DOHH2 (cell line): ENCODE measurements at regions not wholly inside any gene's neighbourhood (a gene's known extent, or its start where the extent isn't known, plus 50 kb on each side); places are given as distances from the start of the nearest gene placed in this dataset.

Experiments
- H3F3A ChIP-seq: fragments of 200-600 bp; sonication (generic), shearing (Covaris generic); 2 replicates; pipeline ENCODE4 v1.6.0; 2016; ENCODE audit warnings: antibody characterized with exemption, mild to moderate bottlenecking; ENCODE audit not compliant: control insufficient read depth, insufficient read depth
- H3K27ac ChIP-seq: fragments of 200-600 bp; sonication (generic); 2 replicates; pipeline ENCODE4 v1.5.1; 2014; ENCODE audit warnings: low read depth, mild to moderate bottlenecking, low read length, moderate library complexity
- H3K27me3 ChIP-seq: fragments of 200-600 bp; sonication (generic); 2 replicates; pipeline ENCODE4 v1.6.1; 2014; ENCODE audit warnings: mild to moderate bottlenecking, low read length, mixed read lengths; ENCODE audit not compliant: control insufficient read depth
- H3K36me3 ChIP-seq: fragments of 200-600 bp; sonication (generic); 2 replicates; pipeline ENCODE4 v1.6.1; 2014; ENCODE audit warnings: mild to moderate bottlenecking, low read length, moderate library complexity, mixed read lengths; ENCODE audit not compliant: control insufficient read depth
- H3K4me1 ChIP-seq: fragments of 200-600 bp; sonication (generic); 2 replicates; pipeline ENCODE4 v1.6.1; 2014; ENCODE audit warnings: mild to moderate bottlenecking, low read length, mixed read lengths; ENCODE audit not compliant: control insufficient read depth
- H3K4me2 ChIP-seq: fragments of 200-600 bp; sonication (generic); 2 replicates; pipeline ENCODE4 v1.6.0; 2014; ENCODE audit warnings: mild to moderate bottlenecking, low read length, moderate library complexity
- H3K4me3 ChIP-seq: fragments of 200-600 bp; sonication (generic); 2 replicates; pipeline ENCODE4 v1.5.1; 2014; ENCODE audit warnings: mild to moderate bottlenecking, low read length, mixed read lengths
- H3K79me2 ChIP-seq: fragments of 200-600 bp; sonication (generic); 2 replicates; pipeline ENCODE4 v1.6.1; 2014; ENCODE audit warnings: mild to moderate bottlenecking, low read length, mixed read lengths; ENCODE audit not compliant: control insufficient read depth
- H3K9me2 ChIP-seq: fragments of 200-600 bp; sonication (generic); replicated peaks from 2 replicates; pipeline ENCODE4 v1.6.1; 2014; ENCODE audit warnings: mild to moderate bottlenecking, low read length, mixed read lengths; ENCODE audit not compliant: control insufficient read depth
- H3K9me3 ChIP-seq: fragments of 200-600 bp; sonication (generic); 2 replicates; pipeline ENCODE4 v1.6.1; 2014; ENCODE audit warnings: antibody characterized with exemption, low read length, mixed read lengths; ENCODE audit not compliant: control insufficient read depth, insufficient read depth
- H4K20me1 ChIP-seq: fragments of 200-600 bp; sonication (generic); 2 replicates; pipeline ENCODE4 v1.6.0; 2014; ENCODE audit warnings: low read depth, mild to moderate bottlenecking, antibody characterized with exemption, low read length, moderate library complexity; ENCODE audit not compliant: control insufficient read depth, insufficient read depth
- EZH2phosphoT487 ChIP-seq: fragments of 200-600 bp; sonication (generic); IDR thresholded peaks from 2 replicates; pipeline ENCODE4 v1.6.1; 2017; ENCODE audit warnings: borderline replicate concordance, mild to moderate bottlenecking, antibody characterized with exemption, low read length, moderate library complexity, mixed read lengths
- TF ChIP-seq, protein P1 (sequence below): fragments of 200-600 bp; sonication (generic); IDR thresholded peaks from one replicate; pipeline ENCODE4 v1.5.1; 2014; ENCODE audit warnings: antibody characterized with exemption, mild to moderate bottlenecking, low read depth, low read length; ENCODE audit not compliant: poor library complexity, severe bottlenecking

GRCh38 chr1:96880626-96881025 is 159.0 kb downstream of the PTBP2 start:
- no peaks in the 10 kb centered on the region for H3K79me2 ChIP-seq
- H3K4me1 ChIP-seq: no peaks in the 10 kb centered on the region
- H3F3A ChIP-seq: no peaks in the 10 kb centered on the region
- TF ChIP-seq, protein P1, sequence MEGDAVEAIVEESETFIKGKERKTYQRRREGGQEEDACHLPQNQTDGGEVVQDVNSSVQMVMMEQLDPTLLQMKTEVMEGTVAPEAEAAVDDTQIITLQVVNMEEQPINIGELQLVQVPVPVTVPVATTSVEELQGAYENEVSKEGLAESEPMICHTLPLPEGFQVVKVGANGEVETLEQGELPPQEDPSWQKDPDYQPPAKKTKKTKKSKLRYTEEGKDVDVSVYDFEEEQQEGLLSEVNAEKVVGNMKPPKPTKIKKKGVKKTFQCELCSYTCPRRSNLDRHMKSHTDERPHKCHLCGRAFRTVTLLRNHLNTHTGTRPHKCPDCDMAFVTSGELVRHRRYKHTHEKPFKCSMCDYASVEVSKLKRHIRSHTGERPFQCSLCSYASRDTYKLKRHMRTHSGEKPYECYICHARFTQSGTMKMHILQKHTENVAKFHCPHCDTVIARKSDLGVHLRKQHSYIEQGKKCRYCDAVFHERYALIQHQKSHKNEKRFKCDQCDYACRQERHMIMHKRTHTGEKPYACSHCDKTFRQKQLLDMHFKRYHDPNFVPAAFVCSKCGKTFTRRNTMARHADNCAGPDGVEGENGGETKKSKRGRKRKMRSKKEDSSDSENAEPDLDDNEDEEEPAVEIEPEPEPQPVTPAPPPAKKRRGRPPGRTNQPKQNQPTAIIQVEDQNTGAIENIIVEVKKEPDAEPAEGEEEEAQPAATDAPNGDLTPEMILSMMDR: no peak
- no peak for TF ChIP-seq EZH2phosphoT487
- no peak overlapping the region for H3K4me3 ChIP-seq
- no peaks in the 10 kb centered on the region for H3K9me2 ChIP-seq
- no peaks in the 10 kb centered on the region for H3K36me3 ChIP-seq
- no peak overlapping the region for H3K4me2 ChIP-seq
- no peaks in the 10 kb centered on the region for H3K9me3 ChIP-seq
- H4K20me1 ChIP-seq: no peaks in the 10 kb centered on the region
- no peak overlapping the region for H3K27ac ChIP-seq
- H3K27me3 ChIP-seq: no peaks in the 10 kb centered on the region

DNA sequence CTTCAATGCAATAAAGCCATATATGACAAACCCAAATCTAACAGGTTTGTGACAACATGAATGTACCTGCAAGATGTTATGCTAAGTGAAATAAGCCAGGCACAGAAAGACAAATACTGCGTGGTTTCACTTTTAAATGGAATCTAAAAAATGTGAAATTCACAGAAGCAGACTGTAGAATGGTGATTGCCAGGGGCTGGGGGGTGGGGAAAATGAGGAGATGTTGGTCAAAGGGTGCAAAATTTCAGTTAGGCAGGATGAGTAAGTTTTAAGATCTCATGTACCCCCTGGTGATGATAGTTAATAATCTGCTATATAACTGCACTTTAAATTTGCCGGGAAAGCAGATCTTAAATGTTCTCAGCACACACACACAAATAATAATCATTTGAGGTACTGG is 160.5 kb downstream of the PTBP2 start:
- TF ChIP-seq, protein P1: no peak
- TF ChIP-seq EZH2phosphoT487: no peak
- H3K4me1 ChIP-seq: no peaks in the 10 kb centered on the region
- no peaks in the 10 kb centered on the region for H3K36me3 ChIP-seq
- no peaks in the 10 kb centered on the region for H4K20me1 ChIP-seq
- no peaks in the 10 kb centered on the region for H3K79me2 ChIP-seq
- no peak overlapping the region for H3K27ac ChIP-seq
- H3K9me3 ChIP-seq: no peaks in the 10 kb centered on the region
- H3K4me2 ChIP-seq: no peak overlapping the region
- no peaks in the 10 kb centered on the region for H3K27me3 ChIP-seq
- H3K9me2 ChIP-seq: no peaks in the 10 kb centered on the region
- H3K4me3 ChIP-seq: no peak overlapping the region
- no peaks in the 10 kb centered on the region for H3F3A ChIP-seq

DNA sequence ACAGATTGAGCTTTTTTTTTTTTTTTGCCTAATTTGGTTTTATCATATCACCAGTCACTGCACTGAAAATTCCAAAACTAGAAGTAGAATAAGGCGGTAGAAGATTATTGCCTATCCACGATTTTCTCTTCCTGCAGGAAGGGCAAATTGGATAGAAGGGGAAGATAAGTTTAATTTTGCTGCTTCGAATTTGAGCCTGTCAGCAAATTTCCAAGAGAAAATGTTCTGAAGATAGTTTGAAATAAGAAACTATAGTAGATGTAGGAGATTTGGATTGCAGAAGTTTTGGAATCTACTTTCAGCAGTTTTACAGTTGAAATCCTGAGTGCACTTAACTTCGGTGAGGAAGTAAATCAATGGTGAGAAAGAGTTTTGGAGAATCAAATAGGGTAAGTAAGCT is 164.9 kb downstream of the PTBP2 start:
- Histone ChIP-seq H3K9me2 (no peaks in the 10 kb centered on the region), H3K79me2 (no peaks in the 10 kb centered on the region), H3K36me3 (no peaks in the 10 kb centered on the region), H3K27me3 (no peaks in the 10 kb centered on the region), H3K9me3 (0 out of 2 replicates have a peak, but pooled peaks cover 3% of the 10 kb centered on the region), H3K4me1 (no peaks in the 10 kb centered on the region), H3K4me2 (no peak overlapping the region), H3F3A (no peaks in the 10 kb centered on the region), H3K4me3 (no peak overlapping the region), H4K20me1 (no peaks in the 10 kb centered on the region), H3K27ac (no peak overlapping the region)
- TF ChIP-seq EZH2phosphoT487: no peak
- TF ChIP-seq, protein P1: no peak

DNA sequence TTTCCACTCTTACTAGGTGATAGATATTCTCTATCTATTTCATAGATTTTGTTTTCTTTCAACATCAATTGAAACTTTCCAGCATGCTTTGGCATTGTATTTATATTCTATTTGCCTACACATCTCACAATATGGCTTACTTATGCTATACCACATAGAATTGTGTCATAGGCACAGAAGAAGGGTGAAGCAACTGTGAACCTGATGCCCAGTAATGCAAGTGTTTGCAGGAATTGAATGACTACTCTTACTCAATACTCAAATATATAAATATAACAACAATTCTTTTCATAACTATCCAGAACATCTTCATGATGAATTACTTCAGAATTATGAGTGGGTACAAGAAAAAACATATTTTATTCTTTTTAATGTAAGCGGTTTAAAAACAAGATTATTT is 165.9 kb downstream of the PTBP2 start:
- Histone ChIP-seq H3K4me2 (no peak overlapping the region), H4K20me1 (no peaks in the 10 kb centered on the region), H3K4me3 (no peak overlapping the region), H3K27ac (no peak overlapping the region), H3K79me2 (no peaks in the 10 kb centered on the region), H3F3A (no peaks in the 10 kb centered on the region), H3K9me3 (0 out of 2 replicates have a peak, but pooled peaks cover 3% of the 10 kb centered on the region), H3K4me1 (no peaks in the 10 kb centered on the region), H3K36me3 (no peaks in the 10 kb centered on the region), H3K9me2 (no peaks in the 10 kb centered on the region), H3K27me3 (no peaks in the 10 kb centered on the region)
- TF ChIP-seq, protein P1: no peak
- no peak for TF ChIP-seq EZH2phosphoT487
